SJSA1 (cell line): ENCODE measurements at regions not wholly inside any gene's neighbourhood (a gene's known extent, or its start where the extent isn't known, plus 50 kb on each side); places are given as distances from the start of the nearest gene placed in this dataset.
"Not testable (repeated sequence)": the region's sequence is repeated elsewhere in the genome, so short reads cannot be mapped to it uniquely, and the experiment has no call there.

ENCODE experiments used
- DNase-seq, 2 experiments: peaks; one replicate each; pipeline ENCODE4 v3.0.0-alpha.2; 2015 to 2020; ENCODE audit warnings: low spot score in 2 of 2, low read depth in 1 of 2
- H3K27ac ChIP-seq: fragments of 250-450 bp; sonication (Bioruptor Pico); 2 replicates; pipeline ENCODE4 v1.5.1; 2020; ENCODE audit warnings: mild to moderate bottlenecking, moderate library complexity
- H3K27me3 ChIP-seq: fragments of 250-450 bp; sonication (Bioruptor Pico); replicated peaks from 2 replicates; pipeline ENCODE4 v1.5.1; 2020; ENCODE audit warnings: mild to moderate bottlenecking, moderate library complexity
- H3K36me3 ChIP-seq: fragments of 250-450 bp; sonication (Bioruptor Pico); 2 replicates; pipeline ENCODE4 v1.5.1; 2020; ENCODE audit warnings: mild to moderate bottlenecking
- H3K4me1 ChIP-seq: fragments of 250-450 bp; sonication (Bioruptor Pico); replicated peaks from 2 replicates; pipeline ENCODE4 v1.6.1; 2021; ENCODE audit warnings: mild to moderate bottlenecking
- H3K4me3 ChIP-seq: fragments of 250-450 bp; sonication (Bioruptor Pico); 2 replicates; pipeline ENCODE4 v1.5.1; 2020; ENCODE audit warnings: mild to moderate bottlenecking
- H3K9me3 ChIP-seq: fragments of 250-450 bp; sonication (Bioruptor Pico); replicated peaks from 2 replicates; pipeline ENCODE4 v1.5.1; 2020; ENCODE audit warnings: mild to moderate bottlenecking

DNA sequence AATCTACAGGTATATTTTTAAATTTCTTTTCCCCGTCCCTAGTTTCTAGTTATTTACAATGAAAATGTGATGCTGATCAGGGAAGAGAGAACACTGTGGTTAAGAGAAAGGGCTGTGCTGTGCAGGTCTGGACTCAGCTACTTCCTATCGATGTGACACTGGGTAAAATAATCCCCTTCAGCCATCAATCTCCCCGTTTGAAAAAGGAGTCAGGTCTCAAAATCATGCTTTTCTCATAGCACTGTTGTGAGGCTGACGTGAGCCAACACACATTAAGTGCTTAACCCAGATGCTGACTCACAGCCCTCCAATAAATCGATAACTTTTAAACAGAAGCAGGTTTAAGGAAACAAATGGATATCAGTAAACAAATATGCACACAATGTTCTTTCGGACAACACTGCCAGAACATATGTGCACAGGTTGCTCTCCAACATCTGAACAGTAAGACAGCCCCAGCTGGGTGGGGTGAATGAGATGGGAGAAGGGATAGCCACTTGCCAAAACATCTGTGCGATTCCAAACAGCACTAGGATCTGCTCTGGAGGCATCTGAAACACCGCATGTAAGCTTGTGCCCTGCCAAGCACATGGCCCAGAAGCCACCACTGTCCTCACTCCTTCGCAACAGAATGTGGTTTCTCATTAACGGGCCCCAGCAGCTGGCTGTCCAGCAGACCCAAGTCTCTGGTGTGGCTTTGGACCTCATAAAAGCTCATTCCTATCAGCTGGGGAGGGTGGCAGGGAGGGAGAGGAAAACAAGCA, 143.2 kb upstream of the PRICKLE2 start:
- Histone ChIP-seq H3K9me3 (no peaks in the 10 kb centered on the region), H3K4me3 (no peak overlapping the region), H3K36me3 (no peaks in the 10 kb centered on the region)

DNA sequence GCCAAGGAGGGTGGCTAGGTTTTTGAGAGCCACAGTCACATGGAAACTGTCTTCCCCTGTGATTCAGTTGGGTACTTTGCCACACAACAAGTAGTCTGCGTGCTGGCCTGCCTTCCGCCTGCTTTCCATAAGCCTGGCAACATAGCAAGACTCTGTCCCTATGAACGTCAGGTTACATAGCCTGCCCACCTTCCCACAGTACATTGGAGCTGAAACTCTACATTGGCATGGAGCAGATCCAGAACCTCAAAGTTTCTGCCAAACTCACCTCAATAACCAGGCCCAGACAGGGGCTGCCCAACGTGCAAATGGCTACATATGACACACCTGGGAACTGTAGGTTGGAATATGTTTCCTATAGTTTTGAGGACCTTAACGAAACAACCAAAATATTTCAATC, 140.6 kb upstream of the PRICKLE2 start:
- DNase-seq, result no peak
- peaks cover 22% of the 10 kb centered on the region for H3K4me1 ChIP-seq
- no peak overlapping the region for H3K27ac ChIP-seq
- H3K9me3 ChIP-seq, result no peaks in the 10 kb centered on the region
- H3K4me3 ChIP-seq, result no peak overlapping the region
- H3K36me3 ChIP-seq, result no peaks in the 10 kb centered on the region
- no peaks in the 10 kb centered on the region for H3K27me3 ChIP-seq

More for the DNA sequence above, 143.2 kb upstream of the PRICKLE2 start:
- DNase-seq, result no peak
- H3K4me1 ChIP-seq, result no peaks in the 10 kb centered on the region; the same call in 1 of the 2 replicates
- H3K27ac ChIP-seq, result no peak overlapping the region
- no peaks in the 10 kb centered on the region for H3K27me3 ChIP-seq

GRCh38 chr3:64363842-64364241, 138.6 kb upstream of the PRICKLE2 start:
- Histone ChIP-seq H3K4me3 (no peak overlapping the region), H3K9me3 (no peaks in the 10 kb centered on the region), H3K4me1 (peaks cover 27% of the 10 kb centered on the region), H3K27me3 (no peaks in the 10 kb centered on the region), H3K27ac (no peak overlapping the region), H3K36me3 (no peaks in the 10 kb centered on the region)
- DNase-seq, result no peak

GRCh38 chr3:64361962-64362735, 136.9 kb upstream of the PRICKLE2 start:
- no peaks in the 10 kb centered on the region for H3K27me3 ChIP-seq
- H3K36me3 ChIP-seq, result no peaks in the 10 kb centered on the region
- DNase-seq, result peak in 1 of 2 experiments; percentile 43
- peak overlapping the region; percentile 46 for H3K27ac ChIP-seq
- peaks cover 44% of the 10 kb centered on the region for H3K4me1 ChIP-seq
- no peaks in the 10 kb centered on the region for H3K9me3 ChIP-seq
- H3K4me3 ChIP-seq, result no peak overlapping the region

DNA sequence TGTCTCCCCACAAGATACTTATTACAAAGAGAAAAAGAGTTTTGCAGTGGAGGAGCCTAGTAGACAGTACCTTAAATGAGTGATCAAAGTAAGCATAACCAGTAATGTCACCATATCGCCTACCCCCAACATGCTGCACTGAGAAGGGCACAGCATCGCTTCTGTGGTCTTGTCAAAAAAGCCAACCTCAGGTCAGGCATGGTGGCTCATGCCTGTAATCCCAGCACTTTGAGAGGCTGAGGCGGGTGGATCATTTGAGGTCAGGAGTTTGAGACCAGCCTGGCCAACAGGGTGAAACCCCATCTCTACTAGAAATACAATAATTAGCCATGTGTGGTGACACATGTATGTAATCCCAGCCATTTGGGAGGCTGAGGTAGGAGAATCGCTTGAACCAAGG, 135.8 kb upstream of the PRICKLE2 start:
- not testable (repeated sequence) for H3K4me3 ChIP-seq, H3K27ac ChIP-seq, DNase-seq, H3K36me3 ChIP-seq, H3K9me3 ChIP-seq, H3K27me3 ChIP-seq
- peaks cover 53% of the 10 kb centered on the region for H3K4me1 ChIP-seq

GRCh38 chr3:64360280-64360679, 135.0 kb upstream of the PRICKLE2 start:
- H3K27me3 ChIP-seq, result no peaks in the 10 kb centered on the region
- H3K4me1 ChIP-seq, result peaks cover 60% of the 10 kb centered on the region
- H3K36me3 ChIP-seq, result no peaks in the 10 kb centered on the region
- H3K4me3 ChIP-seq, result no peak overlapping the region
- DNase-seq, result no peak
- H3K27ac ChIP-seq, result no peak overlapping the region
- no peaks in the 10 kb centered on the region for H3K9me3 ChIP-seq

- no peaks in the 10 kb centered on the region for H3K27me3 ChIP-seq
- H3K9me3 ChIP-seq, result no peaks in the 10 kb centered on the region
- no peak overlapping the region for H3K27ac ChIP-seq
- no peak for DNase-seq
- H3K4me3 ChIP-seq, result no peak overlapping the region
- H3K36me3 ChIP-seq, result no peaks in the 10 kb centered on the region
- H3K4me1 ChIP-seq, result peaks cover 66% of the 10 kb centered on the region
These were observed 134.5 kb upstream of the PRICKLE2 start for GRCh38 chr3:64359735-64360134.

DNA sequence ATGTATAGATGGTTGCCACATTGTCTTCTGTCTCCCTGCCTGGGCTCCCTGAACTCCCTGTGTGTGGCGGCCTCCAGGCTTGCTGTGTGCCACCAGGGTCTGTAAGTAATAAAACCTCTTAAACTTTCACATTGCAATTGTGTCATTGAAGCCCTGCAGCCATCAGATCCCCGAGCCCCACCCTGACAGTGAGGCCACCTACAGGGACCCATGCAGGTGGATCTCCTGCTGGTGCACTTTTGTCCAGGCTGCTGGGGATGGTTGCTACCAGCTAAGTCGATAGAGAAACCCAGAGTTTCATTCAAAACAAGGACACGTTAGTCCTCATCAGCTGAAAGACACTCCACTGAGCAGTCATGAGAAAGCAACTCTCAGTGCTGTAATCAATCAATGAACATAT, 133.6 kb upstream of the PRICKLE2 start:
- DNase-seq, result peak in 1 of 2 experiments; percentile 32
- Histone ChIP-seq H3K27me3 (no peaks in the 10 kb centered on the region), H3K4me1 (peaks cover 75% of the 10 kb centered on the region), H3K27ac (no peak overlapping the region), H3K9me3 (no peaks in the 10 kb centered on the region), H3K36me3 (no peaks in the 10 kb centered on the region), H3K4me3 (no peak overlapping the region)

- H3K36me3 ChIP-seq, result no peaks in the 10 kb centered on the region
These were observed 132.9 kb upstream of the PRICKLE2 start for GRCh38 chr3:64358176-64358575.

DNA sequence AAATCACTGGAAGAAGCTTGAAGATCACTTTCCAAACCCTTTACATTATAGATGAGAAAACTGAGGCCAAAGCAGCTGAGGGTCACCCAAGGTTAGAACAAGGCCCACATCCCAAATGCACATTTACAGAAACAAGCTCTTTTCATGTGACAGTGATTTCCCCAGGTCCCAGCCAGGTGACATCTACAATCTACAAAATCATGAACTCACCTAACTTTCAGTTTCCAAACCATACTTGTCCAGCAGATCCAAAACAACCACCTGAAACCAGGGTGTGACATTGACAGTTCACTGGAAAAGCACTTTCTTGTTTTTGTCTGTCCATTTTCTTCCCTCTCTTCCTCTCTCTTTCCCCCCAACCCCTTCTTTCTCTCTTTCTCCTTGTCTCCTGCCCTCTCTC, 132.2 kb upstream of the PRICKLE2 start:
- no peak for DNase-seq
- Histone ChIP-seq H3K4me1 (peaks cover 82% of the 10 kb centered on the region), H3K27me3 (no peaks in the 10 kb centered on the region), H3K36me3 (no peaks in the 10 kb centered on the region), H3K4me3 (no peak overlapping the region), H3K9me3 (no peaks in the 10 kb centered on the region), H3K27ac (no peak overlapping the region)

More at GRCh38 chr3:64358176-64358575, 132.9 kb upstream of the PRICKLE2 start:
- H3K9me3 ChIP-seq, result no peaks in the 10 kb centered on the region
- H3K27ac ChIP-seq, result no peak overlapping the region
- peaks cover 81% of the 10 kb centered on the region for H3K4me1 ChIP-seq
- H3K4me3 ChIP-seq, result no peak overlapping the region
- H3K27me3 ChIP-seq, result no peaks in the 10 kb centered on the region
- DNase-seq, result no peak

- H3K4me3 ChIP-seq, result no peak overlapping the region
- no peaks in the 10 kb centered on the region for H3K9me3 ChIP-seq
- H3K27me3 ChIP-seq, result no peaks in the 10 kb centered on the region
- H3K4me1 ChIP-seq, result peaks cover 82% of the 10 kb centered on the region
- H3K27ac ChIP-seq, result peak overlapping the region; percentile 89
- peak in 1 of 2 experiments; percentile 21 for DNase-seq
- no peaks in the 10 kb centered on the region for H3K36me3 ChIP-seq
These were observed 130.1 kb upstream of the PRICKLE2 start for GRCh38 chr3:64355401-64355807.

- H3K27me3 ChIP-seq, result no peaks in the 10 kb centered on the region
- H3K4me3 ChIP-seq, result no peak overlapping the region
- H3K36me3 ChIP-seq, result no peaks in the 10 kb centered on the region
- peak overlapping the region; percentile 89 for H3K27ac ChIP-seq
- peaks cover 87% of the 10 kb centered on the region for H3K4me1 ChIP-seq
- no peaks in the 10 kb centered on the region for H3K9me3 ChIP-seq
- DNase-seq, result no peak
These were observed 129.7 kb upstream of the PRICKLE2 start for GRCh38 chr3:64354956-64355355.

DNA sequence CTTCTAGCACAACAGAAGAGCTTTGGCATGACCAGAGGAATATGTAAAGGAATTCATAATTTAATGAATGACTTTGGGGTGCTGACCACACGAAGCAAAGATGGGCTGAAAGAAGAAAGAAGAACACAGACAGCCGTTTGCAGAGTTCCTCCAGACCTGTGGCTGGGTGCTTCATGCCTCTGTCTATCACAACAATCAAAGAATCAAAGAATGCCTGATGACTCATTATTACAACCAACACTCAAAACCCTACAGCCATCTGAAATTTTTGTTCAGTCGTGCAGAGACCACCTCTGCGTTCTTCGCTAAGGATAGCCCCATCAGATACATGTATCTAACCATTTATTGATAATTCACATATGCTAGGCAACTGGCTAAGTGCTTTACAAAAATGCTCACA, 129.0 kb upstream of the PRICKLE2 start:
- Histone ChIP-seq H3K9me3 (no peaks in the 10 kb centered on the region), H3K27me3 (no peaks in the 10 kb centered on the region), H3K4me3 (no peak overlapping the region), H3K27ac (peak overlapping the region; percentile 89), H3K36me3 (no peaks in the 10 kb centered on the region), H3K4me1 (peaks cover 90% of the 10 kb centered on the region)
- DNase-seq, result peak; percentile 57 to 76

DNA sequence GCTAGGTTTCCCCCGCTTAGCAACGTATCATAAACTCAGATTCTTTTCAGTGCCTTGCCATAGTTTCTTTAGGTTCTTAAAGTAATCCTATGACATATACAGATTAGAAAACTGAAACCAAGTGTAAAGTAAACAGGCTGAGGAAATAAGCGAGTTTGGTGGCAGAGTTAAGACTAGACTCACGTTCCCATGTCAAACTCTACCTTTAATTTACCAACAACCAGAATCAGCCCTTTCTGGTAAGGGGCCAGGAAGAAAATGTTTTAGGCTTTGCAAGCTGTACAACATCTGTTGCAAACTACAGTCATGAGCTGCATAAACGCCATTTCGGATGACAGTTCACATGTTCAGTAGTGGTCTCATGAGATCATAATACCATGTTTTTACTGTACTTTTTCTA, 128.0 kb upstream of the PRICKLE2 start:
- Histone ChIP-seq H3K9me3 (no peaks in the 10 kb centered on the region), H3K27me3 (no peaks in the 10 kb centered on the region), H3K27ac (peak overlapping the region; percentile 89), H3K4me3 (no peak overlapping the region), H3K36me3 (no peaks in the 10 kb centered on the region), H3K4me1 (peaks cover 80% of the 10 kb centered on the region)
- DNase-seq, result peak in 1 of 2 experiments; percentile 44
